HUES6 (cell line): ENCODE measurements at regions not wholly inside any gene's neighbourhood (a gene's known extent, or its start where the extent isn't known, plus 50 kb on each side); places are given as distances from the start of the nearest gene placed in this dataset.
"Not testable (repeated sequence)": the region's sequence is repeated elsewhere in the genome, so short reads cannot be mapped to it uniquely, and the experiment has no call there.

Source experiments
- H3K27ac ChIP-seq: 2 replicates; pipeline ENCODE4 v1.7.0; 2013; ENCODE audit warnings: low read depth, mild to moderate bottlenecking, low read length, inconsistent platforms
- H3K27me3 ChIP-seq: 2 replicates; pipeline ENCODE4 v1.6.1; 2013; ENCODE audit warnings: low read length; ENCODE audit not compliant: control insufficient read depth, insufficient read depth
- H3K36me3 ChIP-seq: 2 replicates; pipeline ENCODE4 v1.6.1; 2013; ENCODE audit warnings: low read length; ENCODE audit not compliant: control insufficient read depth, insufficient read depth
- H3K4me1 ChIP-seq: 2 replicates; pipeline ENCODE4 v1.6.1; 2013; ENCODE audit warnings: low read length; ENCODE audit not compliant: control insufficient read depth, insufficient read depth
- H3K4me3 ChIP-seq: 2 replicates; pipeline ENCODE4 v1.5.1; 2013; ENCODE audit warnings: low read depth, low read length
- H3K9ac ChIP-seq: one replicate; pipeline ENCODE4 v1.6.1; 2013; ENCODE audit warnings: mild to moderate bottlenecking, low read length
- H3K9me3 ChIP-seq: 2 replicates; pipeline ENCODE4 v1.6.1; 2013; ENCODE audit warnings: low read depth, low read length; ENCODE audit not compliant: control insufficient read depth, insufficient read depth

- H3K9me3 ChIP-seq: no peaks in the 10 kb centered on the region
- H3K36me3 ChIP-seq: no peaks in the 10 kb centered on the region
- no peaks in the 10 kb centered on the region for H3K4me1 ChIP-seq
Observed at GRCh38 chr3:78077178-78077577, 1037.3 kb downstream of the ROBO2 start.

GRCh38 chr3:78077842-78078241 lies 1037.9 kb downstream of the ROBO2 start:
- H3K9me3 ChIP-seq: no peaks in the 10 kb centered on the region

More at GRCh38 chr3:78077178-78077577, 1037.3 kb downstream of the ROBO2 start:
- H3K9ac ChIP-seq: no peak overlapping the region
- H3K27me3 ChIP-seq: no peaks in the 10 kb centered on the region
- H3K27ac ChIP-seq: no peak overlapping the region
- no peak overlapping the region for H3K4me3 ChIP-seq

GRCh38 chr3:78079514-78079913 lies 1039.6 kb downstream of the ROBO2 start:
- Histone ChIP-seq H3K9me3 (no peaks in the 10 kb centered on the region), H3K4me1 (no peaks in the 10 kb centered on the region), H3K36me3 (no peaks in the 10 kb centered on the region), H3K27me3 (no peaks in the 10 kb centered on the region), H3K9ac (no peak overlapping the region), H3K27ac (no peak overlapping the region), H3K4me3 (no peak overlapping the region)

More at GRCh38 chr3:78077842-78078241, 1037.9 kb downstream of the ROBO2 start:
- Histone ChIP-seq H3K27ac (no peak overlapping the region), H3K4me3 (no peak overlapping the region), H3K9ac (no peak overlapping the region), H3K4me1 (no peaks in the 10 kb centered on the region), H3K27me3 (no peaks in the 10 kb centered on the region), H3K36me3 (no peaks in the 10 kb centered on the region)

- no peak overlapping the region for H3K4me3 ChIP-seq
- H3K4me1 ChIP-seq: no peaks in the 10 kb centered on the region
- H3K36me3 ChIP-seq: no peaks in the 10 kb centered on the region
- H3K27ac ChIP-seq: no peak overlapping the region
- peaks cover 6% of the 10 kb centered on the region for H3K9me3 ChIP-seq
- H3K9ac ChIP-seq: no peak overlapping the region
- no peaks in the 10 kb centered on the region for H3K27me3 ChIP-seq
Observed at GRCh38 chr3:78086150-78086549, 1046.3 kb downstream of the ROBO2 start.

- Histone ChIP-seq H3K9ac (no peak overlapping the region), H3K4me1 (no peaks in the 10 kb centered on the region), H3K4me3 (no peak overlapping the region), H3K27me3 (no peaks in the 10 kb centered on the region), H3K27ac (no peak overlapping the region), H3K36me3 (no peaks in the 10 kb centered on the region), H3K9me3 (peaks cover 6% of the 10 kb centered on the region)
Observed at GRCh38 chr3:78087134-78087533, 1047.2 kb downstream of the ROBO2 start.

- no peak overlapping the region for H3K27ac ChIP-seq
- no peak overlapping the region for H3K9ac ChIP-seq
- H3K4me3 ChIP-seq: no peak overlapping the region
- H3K9me3 ChIP-seq: peaks cover 6% of the 10 kb centered on the region
- no peaks in the 10 kb centered on the region for H3K27me3 ChIP-seq
- H3K4me1 ChIP-seq: no peaks in the 10 kb centered on the region
- no peaks in the 10 kb centered on the region for H3K36me3 ChIP-seq
Observed at GRCh38 chr3:78088006-78088405, 1048.1 kb downstream of the ROBO2 start.

GRCh38 chr3:78090382-78090781 lies 1050.5 kb downstream of the ROBO2 start:
- H3K27me3 ChIP-seq: no peaks in the 10 kb centered on the region
- H3K27ac ChIP-seq: no peak overlapping the region
- H3K4me3 ChIP-seq: no peak overlapping the region
- H3K36me3 ChIP-seq: no peaks in the 10 kb centered on the region
- no peaks in the 10 kb centered on the region for H3K4me1 ChIP-seq
- H3K9me3 ChIP-seq: peaks cover 9% of the 10 kb centered on the region
- H3K9ac ChIP-seq: no peak overlapping the region

GRCh38 chr3:78091478-78092119 lies 1051.7 kb downstream of the ROBO2 start:
- H3K4me3 ChIP-seq: no peak overlapping the region
- no peak overlapping the region for H3K27ac ChIP-seq
- no peaks in the 10 kb centered on the region for H3K4me1 ChIP-seq
- H3K27me3 ChIP-seq: no peaks in the 10 kb centered on the region
- H3K9me3 ChIP-seq: peaks cover 4% of the 10 kb centered on the region
- no peaks in the 10 kb centered on the region for H3K36me3 ChIP-seq
- H3K9ac ChIP-seq: no peak overlapping the region

GRCh38 chr3:78092574-78092973 lies 1052.7 kb downstream of the ROBO2 start:
- H3K9me3 ChIP-seq, H3K4me3 ChIP-seq, H3K27ac ChIP-seq, H3K9ac ChIP-seq, H3K4me1 ChIP-seq, H3K27me3 ChIP-seq, H3K36me3 ChIP-seq: not testable (repeated sequence)

- Histone ChIP-seq H3K9me3 (peaks cover 4% of the 10 kb centered on the region), H3K27me3 (no peaks in the 10 kb centered on the region), H3K9ac (no peak overlapping the region), H3K36me3 (no peaks in the 10 kb centered on the region), H3K4me3 (no peak overlapping the region), H3K4me1 (no peaks in the 10 kb centered on the region), H3K27ac (no peak overlapping the region)
Observed at GRCh38 chr3:78096488-78097255, 1056.8 kb downstream of the ROBO2 start.

GRCh38 chr3:78098367-78098766 lies 1058.5 kb downstream of the ROBO2 start:
- Histone ChIP-seq H3K9ac (no peak overlapping the region), H3K36me3 (no peaks in the 10 kb centered on the region), H3K27ac (no peak overlapping the region), H3K4me1 (no peaks in the 10 kb centered on the region), H3K27me3 (no peaks in the 10 kb centered on the region), H3K4me3 (no peak overlapping the region), H3K9me3 (peaks cover 2% of the 10 kb centered on the region)
